MM.1S (cell line): ENCODE measurements at regions not wholly inside any gene's neighbourhood (a gene's known extent, or its start where the extent isn't known, plus 50 kb on each side); places are given as distances from the start of the nearest gene placed in this dataset.
"Not testable (repeated sequence)": the region's sequence is repeated elsewhere in the genome, so short reads cannot be mapped to it uniquely, and the experiment has no call there.

Experiments
- DNase-seq: peaks from one replicate; pipeline ENCODE4 v3.0.0-alpha.2; 2015
- H2AFZ ChIP-seq: fragments of 300-600 bp; sonication (generic); 2 replicates; pipeline ENCODE4 v1.6.0; 2016; ENCODE audit warnings: antibody characterized with exemption, low read length
- H3F3A ChIP-seq: fragments of 300-600 bp; sonication (generic); 2 replicates; pipeline ENCODE4 v1.6.1; 2016; ENCODE audit warnings: mild to moderate bottlenecking, antibody characterized with exemption, low read length, moderate library complexity, mixed read lengths; ENCODE audit not compliant: insufficient read depth
- H3K27ac ChIP-seq: fragments of 300-600 bp; sonication (generic); 2 replicates; pipeline ENCODE4 v1.5.1; 2016; ENCODE audit warnings: mild to moderate bottlenecking, low read length
- H3K27me3 ChIP-seq: fragments of 300-600 bp; sonication (generic); replicated peaks from 2 replicates; pipeline ENCODE4 v1.6.0; 2016; ENCODE audit warnings: low read length; ENCODE audit not compliant: insufficient read depth
- H3K36me3 ChIP-seq: fragments of 300-600 bp; sonication (generic); replicated peaks from 2 replicates; pipeline ENCODE4 v1.6.1; 2016; ENCODE audit warnings: mild to moderate bottlenecking, low read length, mixed read lengths; ENCODE audit not compliant: insufficient read depth
- H3K4me1 ChIP-seq: fragments of 300-600 bp; sonication (generic); 2 replicates; pipeline ENCODE4 v1.6.1; 2016; ENCODE audit warnings: low read length, mixed read lengths
- H3K4me2 ChIP-seq: fragments of 300-600 bp; sonication (generic); 2 replicates; pipeline ENCODE4 v1.6.0; 2016; ENCODE audit warnings: low read depth, low read length
- H3K4me3 ChIP-seq: fragments of 300-600 bp; sonication (generic); 2 replicates; pipeline ENCODE4 v1.5.1; 2016; ENCODE audit warnings: low read length, mixed read lengths
- H3K79me2 ChIP-seq: fragments of 300-600 bp; sonication (generic); 2 replicates; pipeline ENCODE4 v1.6.1; 2016; ENCODE audit warnings: mixed run types, low read length, mixed read lengths
- H3K9ac ChIP-seq: fragments of 300-600 bp; sonication (generic); 2 replicates; pipeline ENCODE4 v1.6.1; 2016; ENCODE audit warnings: low read length, mixed read lengths
- H3K9me2 ChIP-seq: fragments of 300-600 bp; sonication (generic); replicated peaks from 2 replicates; pipeline ENCODE4 v1.6.1; 2016; ENCODE audit warnings: mild to moderate bottlenecking, low read length, mixed read lengths; ENCODE audit not compliant: insufficient read depth
- H3K9me3 ChIP-seq: fragments of 300-600 bp; sonication (generic); replicated peaks from 2 replicates; pipeline ENCODE4 v1.6.1; 2016; ENCODE audit warnings: mild to moderate bottlenecking, low read length, mixed read lengths; ENCODE audit not compliant: insufficient read depth
- H4K20me1 ChIP-seq: fragments of 300-600 bp; sonication (generic); 2 replicates; pipeline ENCODE4 v1.6.1; 2016; ENCODE audit warnings: mild to moderate bottlenecking, low read length, moderate library complexity, mixed read lengths; ENCODE audit not compliant: insufficient read depth
- CTCF ChIP-seq: fragments of 300-600 bp; sonication (generic); IDR thresholded peaks from 2 replicates; pipeline ENCODE4 v1.5.1; 2016; ENCODE audit warnings: antibody characterized with exemption, low read length, mixed read lengths
- EZH2 ChIP-seq: fragments of 300-600 bp; sonication (generic); optimal IDR thresholded peaks from 2 replicates; pipeline ENCODE3; 2017; ENCODE audit warnings: low read depth, mild to moderate bottlenecking, antibody characterized with exemption, low read length, mixed read lengths
- EZH2phosphoT487 ChIP-seq: fragments of 300-600 bp; sonication (generic); IDR thresholded peaks from 2 replicates; pipeline ENCODE4 v1.6.1; 2018; ENCODE audit warnings: antibody characterized with exemption, low read length

- Histone ChIP-seq H3K4me2 (no peak overlapping the region), H3K27ac (no peak overlapping the region), H3K79me2 (no peaks in the 10 kb centered on the region), H2AFZ (no peak overlapping the region), H4K20me1 (no peaks in the 10 kb centered on the region), H3F3A (no peaks in the 10 kb centered on the region), H3K27me3 (no peaks in the 10 kb centered on the region), H3K9ac (no peak overlapping the region), H3K36me3 (no peaks in the 10 kb centered on the region), H3K9me2 (no peaks in the 10 kb centered on the region), H3K4me1 (no peaks in the 10 kb centered on the region), H3K9me3 (no peaks in the 10 kb centered on the region), H3K4me3 (no peak overlapping the region)
- TF ChIP-seq EZH2 (no peak), CTCF (no peak), EZH2phosphoT487 (no peak)
- DNase-seq: no peak
Observed at GRCh38 chr3:182148360-182148759, 436.6 kb downstream of the SOX2 start.

DNA sequence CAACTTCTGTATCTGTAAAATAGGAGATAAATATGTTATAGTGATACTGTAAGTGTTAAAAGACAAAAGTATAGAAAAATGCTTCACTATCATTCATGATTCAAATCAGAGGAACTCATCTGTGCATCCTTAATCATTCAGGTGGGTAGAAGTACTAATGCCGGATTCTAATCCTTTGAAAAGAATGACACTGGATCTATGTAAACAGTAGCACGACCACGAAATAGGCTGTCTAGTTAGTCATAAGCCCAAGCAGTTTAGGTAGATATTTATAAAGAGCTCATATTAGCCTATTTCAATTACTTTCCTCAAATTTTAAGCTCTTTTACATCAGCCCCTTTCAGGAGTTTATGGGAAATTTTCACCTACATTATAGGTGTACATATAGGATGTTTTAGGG, 437.9 kb downstream of the SOX2 start:
- no peak for DNase-seq
- H4K20me1 ChIP-seq: no peaks in the 10 kb centered on the region
- H2AFZ ChIP-seq: no peak overlapping the region
- H3K27ac ChIP-seq: no peak overlapping the region
- no peak for TF ChIP-seq EZH2
- no peak for TF ChIP-seq EZH2phosphoT487
- no peaks in the 10 kb centered on the region for H3K4me1 ChIP-seq
- H3K4me3 ChIP-seq: no peak overlapping the region
- H3K79me2 ChIP-seq: no peaks in the 10 kb centered on the region
- no peaks in the 10 kb centered on the region for H3K9me3 ChIP-seq
- H3K9ac ChIP-seq: no peak overlapping the region
- no peaks in the 10 kb centered on the region for H3K36me3 ChIP-seq
- H3K9me2 ChIP-seq: no peaks in the 10 kb centered on the region
- no peaks in the 10 kb centered on the region for H3K27me3 ChIP-seq
- no peak overlapping the region for H3K4me2 ChIP-seq
- no peaks in the 10 kb centered on the region for H3F3A ChIP-seq

GRCh38 chr3:182156326-182156725, 444.6 kb downstream of the SOX2 start:
- H3K9ac ChIP-seq, H3K9me3 ChIP-seq, H4K20me1 ChIP-seq, H3K9me2 ChIP-seq, H2AFZ ChIP-seq, H3K36me3 ChIP-seq, H3K27ac ChIP-seq, H3F3A ChIP-seq, DNase-seq, H3K79me2 ChIP-seq, H3K4me1 ChIP-seq, H3K4me3 ChIP-seq, H3K4me2 ChIP-seq, H3K27me3 ChIP-seq: not testable (repeated sequence)

DNA sequence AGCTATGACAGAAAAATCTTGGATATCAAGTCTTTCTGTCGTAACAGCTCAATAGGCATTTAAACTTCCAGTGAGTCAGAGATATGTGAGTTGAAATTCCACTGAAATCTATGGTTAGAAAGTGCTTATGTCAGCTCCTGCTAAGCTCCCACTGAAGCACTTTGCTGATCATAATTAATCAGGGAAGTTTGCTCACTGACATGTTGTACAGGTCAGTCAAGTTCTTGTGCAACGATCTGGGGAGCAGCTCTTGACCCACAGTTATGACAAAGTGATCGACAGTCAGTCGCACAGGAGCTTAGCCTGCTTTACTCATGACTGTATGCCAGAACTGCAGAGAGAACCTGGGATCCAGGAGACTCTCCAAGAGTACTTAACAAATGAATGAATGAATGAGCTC, 453.5 kb downstream of the SOX2 start:
- DNase-seq: no peak

More for the DNA sequence above, 453.5 kb downstream of the SOX2 start:
- H3K9me2 ChIP-seq: no peaks in the 10 kb centered on the region
- H3F3A ChIP-seq: no peaks in the 10 kb centered on the region
- H3K9me3 ChIP-seq: no peaks in the 10 kb centered on the region
- H3K4me2 ChIP-seq: no peak overlapping the region
- H3K4me3 ChIP-seq: no peak overlapping the region
- H3K79me2 ChIP-seq: no peaks in the 10 kb centered on the region
- H2AFZ ChIP-seq: no peak overlapping the region
- no peaks in the 10 kb centered on the region for H4K20me1 ChIP-seq
- no peak overlapping the region for H3K27ac ChIP-seq
- no peaks in the 10 kb centered on the region for H3K4me1 ChIP-seq
- H3K9ac ChIP-seq: no peak overlapping the region
- no peaks in the 10 kb centered on the region for H3K36me3 ChIP-seq
- no peaks in the 10 kb centered on the region for H3K27me3 ChIP-seq
- TF ChIP-seq EZH2 (no peak), EZH2phosphoT487 (no peak), CTCF (no peak)
